ENCODE measurements at regions not wholly inside any gene's neighbourhood (a gene's known extent, or its start where the extent isn't known, plus 50 kb on each side); places are given as distances from the start of the nearest gene placed in this dataset.
"Not testable (repeated sequence)": the region's sequence is repeated elsewhere in the genome, so short reads cannot be mapped to it uniquely, and the experiment has no call there.

DNA sequence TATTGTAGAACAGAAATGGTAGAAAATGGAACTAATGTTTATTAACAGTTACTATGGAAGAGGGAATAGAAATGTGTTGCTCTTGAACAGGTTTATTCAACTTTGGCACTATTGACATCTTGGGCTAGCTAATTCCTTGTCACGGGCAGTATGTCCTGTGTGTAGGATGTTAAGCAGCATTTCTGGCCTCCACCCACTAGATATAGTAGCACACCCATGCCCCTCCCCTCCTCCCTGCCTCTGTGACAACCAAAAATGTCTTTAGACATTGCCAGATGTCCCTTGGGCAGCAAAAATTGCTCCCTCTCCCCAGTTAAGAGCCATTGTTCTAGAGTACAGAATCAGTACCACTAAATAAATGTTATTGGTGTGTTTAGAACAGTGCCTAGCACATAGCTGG, 91.4 kb upstream of the TPTE start:
- intact Hi-C loops (cut with DNase I; ENCODE audit: low total_unique reads) = no loop called here
- no peak for TF ChIP-seq CTCF (IDR thresholded peaks at IDR 0.05)
- Histone ChIP-seq H3K36me3 (no peaks in the 10 kb centered on the region), H3K4me1 (no peaks in the 10 kb centered on the region), H3K9me3 (peaks cover 36 to 40% of the 10 kb centered on the region in 2 donors), H3K4me3 (no peak overlapping the region), H3K27me3 (no peaks in the 10 kb centered on the region), H3K27ac (no peak overlapping the region)
- DNase-seq (ENCODE audit: low spot score in 2 of 2) = no peak

GRCh38 chr21:10431995-10432394, 89.4 kb upstream of the TPTE start:
- DNase-seq (ENCODE audit: low spot score in 2 of 2); H3K27me3 ChIP-seq; intact Hi-C loops (cut with DNase I; ENCODE audit: low total_unique reads): not testable (repeated sequence)

GRCh38 chr21:10432456-10432855, 88.9 kb upstream of the TPTE start:
- H3K4me3 ChIP-seq; H3K27me3 ChIP-seq; H3K36me3 ChIP-seq; DNase-seq (ENCODE audit: low spot score in 2 of 2); H3K4me1 ChIP-seq; intact Hi-C loops (cut with DNase I; ENCODE audit: low total_unique reads); H3K27ac ChIP-seq: not testable (repeated sequence)
- peaks cover 31 to 42% of the 10 kb centered on the region in 2 donors for H3K9me3 ChIP-seq

More at GRCh38 chr21:10431995-10432394, 89.4 kb upstream of the TPTE start:
- not testable (repeated sequence) for H3K4me3 ChIP-seq, H3K27ac ChIP-seq, H3K4me1 ChIP-seq, H3K36me3 ChIP-seq
- H3K9me3 ChIP-seq = peaks cover 32 to 43% of the 10 kb centered on the region in 2 donors
- TF ChIP-seq CTCF (IDR thresholded peaks at IDR 0.05) (peak in 1 of 3 donors; percentile 12), POLR2AphosphoS5 (IDR thresholded peaks at IDR 0.05) (peak in 1 of 3 donors; percentile 56)

- DNase-seq (ENCODE audit: low spot score in 2 of 2); intact Hi-C loops (cut with DNase I; ENCODE audit: low total_unique reads); H3K4me1 ChIP-seq; H3K36me3 ChIP-seq; H3K4me3 ChIP-seq; H3K27ac ChIP-seq; H3K27me3 ChIP-seq: not testable (repeated sequence)
- H3K9me3 ChIP-seq = peaks cover 25 to 54% of the 10 kb centered on the region in 2 donors
Observed at GRCh38 chr21:10437977-10438376, 83.4 kb upstream of the TPTE start.

GRCh38 chr21:10440639-10441038, 80.7 kb upstream of the TPTE start:
- H3K27me3 ChIP-seq; H3K4me3 ChIP-seq; H3K4me1 ChIP-seq; DNase-seq (ENCODE audit: low spot score in 2 of 2); H3K27ac ChIP-seq; H3K36me3 ChIP-seq; intact Hi-C loops (cut with DNase I; ENCODE audit: low total_unique reads): not testable (repeated sequence)
- H3K9me3 ChIP-seq = peaks cover 25 to 58% of the 10 kb centered on the region in 2 donors

- H3K4me3 ChIP-seq; H3K27ac ChIP-seq; H3K27me3 ChIP-seq; DNase-seq (ENCODE audit: low spot score in 2 of 2); H3K36me3 ChIP-seq; intact Hi-C loops (cut with DNase I; ENCODE audit: low total_unique reads); H3K4me1 ChIP-seq: not testable (repeated sequence)
- peaks cover 25 to 47% of the 10 kb centered on the region in 2 donors for H3K9me3 ChIP-seq
Observed at GRCh38 chr21:10442018-10442417, 79.4 kb upstream of the TPTE start.

DNA sequence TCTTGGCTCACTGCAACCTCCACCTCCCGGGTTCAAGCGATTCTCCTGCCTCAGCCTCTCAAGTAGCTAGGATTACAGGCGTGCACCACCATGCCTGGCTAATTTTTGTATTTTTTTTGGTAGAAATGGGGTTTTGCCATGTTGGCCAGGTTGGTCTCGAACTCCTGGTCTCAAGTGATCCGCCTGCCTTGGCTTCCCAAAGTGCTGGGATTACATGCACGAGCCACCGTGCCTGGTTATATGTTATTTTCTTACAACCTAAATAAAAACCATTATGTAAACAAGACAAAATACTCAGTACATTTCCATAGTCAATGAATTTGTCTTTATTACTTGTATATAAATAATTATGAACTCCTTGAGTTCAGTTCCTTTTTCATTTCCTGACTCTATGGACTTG, 75.7 kb upstream of the TPTE start:
- H3K36me3 ChIP-seq; H3K4me3 ChIP-seq; DNase-seq (ENCODE audit: low spot score in 2 of 2); H3K27me3 ChIP-seq; H3K27ac ChIP-seq; intact Hi-C loops (cut with DNase I; ENCODE audit: low total_unique reads); H3K4me1 ChIP-seq: not testable (repeated sequence)
- H3K9me3 ChIP-seq = peaks cover 14 to 35% of the 10 kb centered on the region in 2 donors

DNA sequence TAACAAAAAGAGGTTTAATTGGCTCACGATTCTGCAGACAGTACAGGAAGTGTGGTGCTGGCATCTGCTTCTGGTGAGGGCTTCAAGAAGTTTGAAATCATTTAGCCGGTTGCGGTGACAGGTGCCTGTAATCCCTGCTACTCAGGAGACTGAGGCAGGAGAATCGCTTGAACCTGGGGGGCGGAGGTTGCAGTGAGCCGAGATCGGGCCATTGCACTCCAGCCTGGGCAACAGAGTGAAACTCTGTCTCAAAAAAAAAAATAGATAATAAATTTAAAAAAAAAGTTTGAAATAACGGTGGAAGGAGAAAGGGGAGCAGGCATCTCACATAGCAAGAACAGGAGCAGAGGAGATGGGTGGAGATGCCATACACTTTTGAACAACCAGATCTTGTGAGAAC, 71.9 kb upstream of the TPTE start:
- H3K9me3 ChIP-seq = peaks cover 12 to 28% of the 10 kb centered on the region in 2 donors
- DNase-seq (ENCODE audit: low spot score in 2 of 2); H3K27ac ChIP-seq; intact Hi-C loops (cut with DNase I; ENCODE audit: low total_unique reads); H3K4me1 ChIP-seq; H3K27me3 ChIP-seq; H3K36me3 ChIP-seq; H3K4me3 ChIP-seq: not testable (repeated sequence)

GRCh38 chr21:10451274-10451673, 70.1 kb upstream of the TPTE start:
- intact Hi-C loops (cut with DNase I; ENCODE audit: low total_unique reads) = not testable (repeated sequence)

DNA sequence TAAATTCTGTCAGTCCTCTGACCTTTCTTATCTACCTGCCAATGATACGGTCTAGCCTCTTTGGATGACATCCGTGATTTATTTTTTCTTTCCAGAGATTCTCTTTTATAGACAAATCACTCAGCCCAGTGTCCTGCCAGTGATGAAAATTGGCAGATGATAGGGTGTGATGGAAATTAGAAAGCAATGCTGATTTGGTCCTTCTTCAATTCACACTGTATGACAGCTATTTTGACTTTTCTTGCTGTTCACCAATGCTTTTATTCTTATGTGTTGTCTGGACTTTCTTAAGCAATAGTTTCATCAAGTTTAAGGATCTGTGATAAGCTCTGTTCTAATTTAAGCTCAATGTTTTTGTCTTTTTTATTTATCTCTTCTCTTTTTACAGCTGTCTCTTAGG, 63.6 kb upstream of the TPTE start:
- not testable (repeated sequence) for H3K9me3 ChIP-seq

More at GRCh38 chr21:10451274-10451673, 70.1 kb upstream of the TPTE start:
- peaks cover 12 to 22% of the 10 kb centered on the region in 2 donors for H3K9me3 ChIP-seq
- not testable (repeated sequence) for H3K27me3 ChIP-seq; H3K4me1 ChIP-seq; H3K36me3 ChIP-seq; DNase-seq (ENCODE audit: low spot score in 2 of 2); H3K4me3 ChIP-seq; H3K27ac ChIP-seq

GRCh38 chr21:10460957-10461356, 60.4 kb upstream of the TPTE start:
- H3K4me1 ChIP-seq; DNase-seq (ENCODE audit: low spot score in 2 of 2): not testable (repeated sequence)

More for the DNA sequence above, 63.6 kb upstream of the TPTE start:
- H3K36me3 ChIP-seq; H3K4me3 ChIP-seq; H3K27me3 ChIP-seq; H3K4me1 ChIP-seq; H3K27ac ChIP-seq; intact Hi-C loops (cut with DNase I; ENCODE audit: low total_unique reads); DNase-seq (ENCODE audit: low spot score in 2 of 2): not testable (repeated sequence)

DNA sequence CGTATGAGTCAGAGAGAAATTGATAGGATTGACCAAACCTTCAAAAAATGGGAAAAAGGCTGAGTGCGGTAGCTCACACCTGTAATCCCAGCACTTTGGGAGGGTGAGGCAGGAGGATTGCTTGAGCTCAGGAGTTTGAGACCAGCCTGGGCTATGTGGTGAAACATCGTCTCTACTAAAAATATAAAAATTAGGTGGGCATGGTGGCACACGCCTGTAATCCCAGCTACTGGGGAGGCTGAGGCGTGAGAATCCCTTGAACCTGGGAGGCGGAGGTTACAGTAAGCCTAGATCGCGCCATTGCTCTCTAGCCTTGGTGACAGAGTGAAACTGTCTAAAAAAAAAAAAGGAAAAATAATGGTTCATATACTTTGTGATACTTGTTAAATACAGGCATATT, 59.9 kb upstream of the TPTE start:
- H3K27me3 ChIP-seq; H3K27ac ChIP-seq; H3K36me3 ChIP-seq; DNase-seq (ENCODE audit: low spot score in 2 of 2); intact Hi-C loops (cut with DNase I; ENCODE audit: low total_unique reads); H3K4me3 ChIP-seq; H3K4me1 ChIP-seq: not testable (repeated sequence)
- peaks cover 0 to 27% of the 10 kb centered on the region in 2 donors for H3K9me3 ChIP-seq

More at GRCh38 chr21:10460957-10461356, 60.4 kb upstream of the TPTE start:
- intact Hi-C loops (cut with DNase I; ENCODE audit: low total_unique reads); H3K27ac ChIP-seq; H3K4me3 ChIP-seq; H3K36me3 ChIP-seq; H3K27me3 ChIP-seq: not testable (repeated sequence)
- H3K9me3 ChIP-seq = peaks cover 0 to 27% of the 10 kb centered on the region in 2 donors
